GM19035 (cell line): ENCODE measurements at regions not wholly inside any gene's neighbourhood (a gene's known extent, or its start where the extent isn't known, plus 50 kb on each side); places are given as distances from the start of the nearest gene placed in this dataset.

ENCODE experiments used
- ATAC-seq: cut with Tn5 transposase; IDR thresholded peaks from one replicate; pipeline ENCODE4 v1.9.1; 2021; ENCODE audit not compliant: unreplicated experiment

- ATAC-seq, result no peak
These were observed 152.3 kb downstream of the TTC32 start for GRCh38 chr2:19749507-19749836.

GRCh38 chr2:19748711-19749506, 152.9 kb downstream of the TTC32 start:
- no peak for ATAC-seq

DNA sequence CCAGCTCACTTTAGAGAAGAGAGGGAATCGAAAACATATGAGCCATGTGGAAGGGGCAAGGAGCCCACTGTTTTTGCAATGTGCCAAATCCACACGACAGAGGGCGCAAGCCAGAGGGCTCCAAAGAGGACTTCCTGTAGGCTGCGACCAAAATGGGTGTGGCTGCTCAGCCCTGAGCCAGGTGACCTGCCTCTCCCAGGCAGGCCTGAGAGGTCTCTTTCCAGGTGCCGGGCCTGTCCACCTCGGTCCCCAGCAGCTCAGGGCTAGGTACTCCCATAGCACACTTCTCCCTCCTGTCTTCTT, 153.8 kb downstream of the TTC32 start:
- ATAC-seq, result no peak

- no peak for ATAC-seq
These were observed 154.3 kb downstream of the TTC32 start for GRCh38 chr2:19747310-19748072.

DNA sequence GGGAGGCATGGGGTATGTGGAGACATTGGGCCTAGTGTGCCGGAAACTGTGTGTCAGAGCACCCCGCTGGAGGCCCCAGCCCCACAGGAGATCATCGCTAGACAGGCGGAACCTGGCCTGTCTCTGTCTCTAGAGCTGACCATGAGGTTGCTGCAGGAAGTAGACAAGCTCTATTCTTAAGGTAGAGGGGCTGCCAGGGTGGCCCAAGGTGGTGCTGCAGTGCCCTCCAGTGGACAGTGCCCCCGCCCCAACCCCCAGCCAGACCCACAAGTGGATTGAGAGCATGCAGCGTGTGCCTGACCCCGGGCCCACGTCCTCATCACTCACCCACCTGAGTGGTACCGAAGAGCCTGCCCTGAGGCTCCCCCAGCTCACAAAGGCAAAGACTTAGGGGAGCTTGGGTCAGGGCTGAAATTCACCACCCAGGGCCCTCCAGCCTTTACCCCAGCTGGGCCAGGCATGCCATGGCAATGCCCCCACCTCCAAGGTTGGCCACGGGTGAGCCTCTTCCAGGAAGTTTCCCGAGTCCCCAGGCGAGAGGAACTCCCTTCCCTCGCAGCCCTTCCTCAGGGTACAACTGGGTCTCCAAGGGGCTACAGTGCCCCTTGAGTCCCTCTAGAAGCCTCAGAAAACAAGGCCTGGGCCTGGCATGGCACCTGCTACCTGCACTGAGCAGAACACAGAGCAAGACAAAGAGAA, 155.0 kb downstream of the TTC32 start:
- no peak for ATAC-seq

GRCh38 chr2:19746137-19746600, 155.6 kb downstream of the TTC32 start:
- ATAC-seq, result no peak

DNA sequence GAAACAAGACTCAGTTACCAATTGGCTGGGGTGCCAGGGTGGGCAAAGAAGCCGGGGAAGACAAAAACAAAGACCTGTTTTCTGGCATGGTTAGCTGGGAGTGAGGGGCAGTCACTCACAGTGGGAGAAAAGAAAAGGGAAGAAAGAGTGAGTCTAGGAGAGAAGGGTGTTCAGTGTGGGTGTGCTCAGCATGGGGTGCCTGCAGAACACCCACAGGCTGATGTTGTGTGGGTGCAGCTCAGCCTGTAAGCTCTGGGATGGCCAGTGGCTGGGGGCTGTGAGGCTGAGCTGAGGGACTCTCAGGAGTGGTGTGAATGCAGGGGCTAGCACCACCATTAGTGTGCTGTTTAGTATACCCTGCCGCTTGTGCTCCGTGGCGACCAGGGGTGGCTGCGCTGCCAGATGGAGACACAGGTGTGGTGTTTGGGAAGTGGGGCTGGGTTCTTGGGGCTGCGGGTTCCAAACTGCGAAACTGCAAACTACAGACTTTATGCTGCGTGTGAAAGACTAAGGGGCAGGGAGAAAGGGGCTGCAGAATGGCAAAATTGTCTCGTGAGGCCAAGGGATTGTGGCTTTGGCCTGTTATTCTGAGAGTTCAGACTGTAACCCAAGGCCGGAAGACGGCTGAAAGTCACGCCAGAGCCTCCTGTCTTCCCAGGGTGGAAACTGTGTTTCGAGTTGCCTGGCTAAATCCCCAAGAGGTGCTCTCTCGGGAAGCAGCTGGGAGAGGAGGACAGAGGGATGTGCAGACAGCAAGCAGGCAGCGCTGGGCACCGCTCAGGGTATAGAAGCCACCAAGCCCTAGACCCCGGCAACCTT, 156.3 kb downstream of the TTC32 start:
- no peak for ATAC-seq

- ATAC-seq, result no peak
These were observed 157.2 kb downstream of the TTC32 start for GRCh38 chr2:19744456-19745199.

- ATAC-seq, result no peak
These were observed 158.1 kb downstream of the TTC32 start for GRCh38 chr2:19743641-19744040.

GRCh38 chr2:19742872-19743271, 158.9 kb downstream of the TTC32 start:
- no peak for ATAC-seq

DNA sequence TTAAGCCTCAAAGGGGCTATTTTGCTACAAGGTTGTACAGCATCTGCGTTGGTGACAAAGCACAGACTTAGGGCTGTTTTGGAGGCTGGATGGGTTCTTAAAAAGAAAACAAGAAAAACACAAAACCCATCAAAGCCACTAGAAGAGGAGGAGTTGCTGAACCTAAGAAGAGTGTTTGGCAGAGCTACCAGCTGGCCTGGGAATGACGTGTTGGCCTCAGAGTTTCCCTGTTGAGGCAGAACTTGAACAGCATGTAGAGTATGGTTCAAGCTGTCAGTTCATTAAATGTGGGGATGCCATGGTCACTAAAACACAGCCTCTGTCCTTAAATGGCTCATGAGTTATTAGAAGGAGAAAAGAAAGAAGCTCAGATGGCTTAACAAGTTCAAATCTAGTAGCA, 162.5 kb downstream of the TTC32 start:
- no peak for ATAC-seq

DNA sequence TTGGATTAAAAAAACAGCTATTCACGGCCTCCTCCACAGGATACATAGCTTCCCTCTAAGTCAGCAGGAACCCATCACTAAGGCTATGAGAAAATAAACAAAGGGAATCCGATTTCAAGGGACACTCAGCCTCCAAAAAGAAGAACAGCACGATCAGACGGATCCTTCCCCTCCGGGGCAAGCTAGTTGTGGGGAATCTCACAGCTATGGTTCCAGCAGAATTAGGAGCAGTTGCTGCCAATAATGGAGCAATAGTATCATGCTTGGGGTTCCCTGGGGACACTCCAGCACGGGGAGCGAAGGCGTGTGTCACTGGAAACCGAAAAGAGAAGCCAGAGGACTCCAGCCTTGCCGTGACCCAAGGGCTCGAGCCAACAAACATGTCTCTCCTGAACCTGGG, 163.1 kb downstream of the TTC32 start:
- ATAC-seq, result no peak

DNA sequence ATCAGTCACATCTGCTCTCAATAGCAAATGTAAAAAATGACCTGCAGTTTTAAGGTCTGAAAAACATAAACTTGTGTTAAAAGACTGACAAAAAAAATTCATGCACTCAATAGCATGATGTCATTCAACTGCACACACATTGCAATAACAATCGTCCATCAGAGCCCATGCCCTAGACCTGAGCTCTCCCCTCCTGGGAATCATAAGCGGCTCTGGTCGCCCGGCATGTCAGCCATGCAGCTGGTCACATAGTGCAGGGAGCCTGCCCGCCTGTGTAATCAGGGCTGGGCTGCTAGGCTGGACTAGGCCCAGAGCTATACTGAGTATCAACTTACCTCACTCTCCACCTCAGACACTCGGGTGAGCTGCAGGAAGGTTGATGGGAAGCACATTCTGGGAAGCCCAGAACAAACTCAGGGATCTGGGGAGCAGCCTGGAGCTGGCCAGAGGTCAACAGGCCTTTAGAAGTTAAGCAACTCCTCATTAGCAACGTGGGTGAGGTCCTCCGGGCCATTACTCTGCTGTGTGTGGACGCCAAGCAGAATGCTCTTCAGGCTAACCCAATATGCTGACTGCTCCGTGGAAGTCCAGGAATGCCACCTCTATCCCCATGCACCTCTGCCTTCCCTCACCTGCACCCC, 165.5 kb downstream of the TTC32 start:
- ATAC-seq, result no peak

GRCh38 chr2:19733951-19734425, 167.8 kb downstream of the TTC32 start:
- no peak for ATAC-seq

- ATAC-seq, result no peak
These were observed 168.4 kb downstream of the TTC32 start for GRCh38 chr2:19733390-19733789.

DNA sequence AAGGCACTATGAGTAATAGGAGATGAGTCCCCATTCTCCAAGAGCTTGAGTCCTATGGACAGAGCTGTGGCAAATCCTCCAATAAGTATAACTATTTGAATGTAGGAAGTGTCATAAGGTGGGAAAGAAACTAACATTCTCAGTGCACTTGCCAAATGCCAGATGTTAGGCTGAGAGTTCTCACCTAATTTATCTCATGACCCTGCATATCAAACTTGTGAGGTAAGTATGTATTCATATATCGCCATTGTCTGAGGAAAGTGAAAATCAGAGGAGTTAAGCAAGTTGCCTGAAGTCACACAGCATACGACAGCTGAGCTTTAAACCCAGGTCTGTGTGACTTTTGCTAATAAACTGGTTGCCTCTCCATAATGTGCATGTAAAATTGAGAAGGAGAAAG, 169.5 kb downstream of the TTC32 start:
- no peak for ATAC-seq

- ATAC-seq, result no peak
These were observed 170.3 kb downstream of the TTC32 start for GRCh38 chr2:19731515-19731914.

DNA sequence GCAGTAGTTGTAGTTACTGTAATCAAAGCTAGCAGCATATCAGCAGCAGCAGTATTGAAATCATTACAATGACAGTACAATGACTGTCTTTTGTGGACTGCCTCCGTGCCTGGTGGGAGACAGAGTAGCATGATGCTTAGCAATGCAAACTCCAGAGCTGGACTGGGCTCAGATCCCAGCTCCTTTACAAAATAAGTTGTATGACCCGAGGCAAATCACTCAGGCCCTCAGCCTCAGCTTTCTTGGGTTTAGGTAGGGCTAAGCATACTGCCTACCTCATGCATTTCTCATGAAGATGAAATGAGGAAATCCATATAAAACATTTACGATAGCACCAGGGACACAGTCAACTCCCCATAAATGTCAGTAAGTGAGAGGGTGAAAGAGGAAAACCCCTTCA, 170.7 kb downstream of the TTC32 start:
- no peak for ATAC-seq

DNA sequence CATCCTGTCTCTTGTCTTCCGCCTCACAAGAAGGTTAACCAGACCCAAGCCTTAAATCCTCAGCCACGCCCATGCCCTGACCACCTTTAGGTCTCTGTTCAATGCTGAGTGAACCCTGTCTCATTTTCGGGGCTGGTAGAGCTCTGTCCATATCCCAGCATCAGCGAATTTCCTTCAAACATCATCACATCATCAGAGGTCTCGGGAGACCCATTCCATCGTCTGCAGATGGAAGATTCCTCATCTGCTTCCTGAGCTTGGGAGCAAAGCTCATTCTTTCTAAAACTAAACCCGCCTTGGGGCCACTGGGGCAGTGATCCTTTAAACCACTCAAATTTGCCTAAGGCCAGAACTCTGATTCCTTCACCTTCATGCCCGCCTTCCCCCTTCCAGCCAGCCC, 173.7 kb downstream of the TTC32 start:
- no peak for ATAC-seq

- ATAC-seq, result no peak
These were observed 176.4 kb downstream of the TTC32 start for GRCh38 chr2:19725392-19725791.
